CD14-positive monocyte (primary cell): ENCODE measurements at regions not wholly inside any gene's neighbourhood (a gene's known extent, or its start where the extent isn't known, plus 50 kb on each side); places are given as distances from the start of the nearest gene placed in this dataset.

ENCODE experiments used
- DNase-seq, 3 donors: peaks; one replicate each; pipeline ENCODE4 v3.0.0-alpha.2; 2011 to 2022
- H2AFZ ChIP-seq: 2 replicates; pipeline ENCODE4 v1.6.0; 2012; ENCODE audit warnings: mild to moderate bottlenecking, low read depth, low read length, inconsistent platforms; ENCODE audit not compliant: insufficient read depth, poor library complexity, severe bottlenecking
- H3K27ac ChIP-seq, 2 donors: 1 replicate in 1 of 2; 2 replicates in 1 of 2; pipeline ENCODE4 v1.5.1; 2012 to 2013; ENCODE audit warnings: low read length in 2 of 2, control low read depth in 1 of 2, inconsistent platforms in 1 of 2, low read depth in 1 of 2, mild to moderate bottlenecking in 1 of 2
- H3K27me3 ChIP-seq, 2 donors: one replicate each; pipeline versions ENCODE4 v1.6.0 to v1.6.1; 2011 to 2013; ENCODE audit warnings: low read length in 2 of 2; ENCODE audit not compliant: control insufficient read depth in 2 of 2, insufficient read depth in 2 of 2
- H3K36me3 ChIP-seq, 2 donors: replicated peaks in 1 of 2; 1 replicate in 1 of 2; 2 replicates in 1 of 2; pipeline versions ENCODE4 v1.5.1 to v1.6.1; 2012 to 2013; ENCODE audit warnings: low read length in 2 of 2, control low read depth in 1 of 2, inconsistent platforms in 1 of 2, mild to moderate bottlenecking in 1 of 2; ENCODE audit not compliant: insufficient read depth in 2 of 2, control insufficient read depth in 1 of 2
- H3K4me1 ChIP-seq, 2 donors: 1 replicate in 1 of 2; 2 replicates in 1 of 2; pipeline versions ENCODE4 v1.5.1 to v1.6.1; 2012 to 2013; ENCODE audit warnings: low read length in 2 of 2, control low read depth in 1 of 2, inconsistent platforms in 1 of 2, mild to moderate bottlenecking in 1 of 2, moderate library complexity in 1 of 2; ENCODE audit not compliant: insufficient read depth in 2 of 2, control insufficient read depth in 1 of 2
- H3K4me2 ChIP-seq: replicated peaks from 2 replicates; pipeline ENCODE3; 2012; ENCODE audit warnings: low read length, moderate library complexity, mild to moderate bottlenecking; ENCODE audit not compliant: poor library complexity, severe bottlenecking; ENCODE audit errors: extremely low read depth
- H3K4me3 ChIP-seq, 3 experiments: fragments of 200-600 bp in 1 of 3; sonication (generic) in 1 of 3; replicated peaks in 1 of 3; 1 replicate in 2 of 3; 2 replicates in 1 of 3; pipeline ENCODE4 v1.5.1; 2011 to 2013; ENCODE audit warnings: low read length in 3 of 3, mild to moderate bottlenecking in 3 of 3, control low read depth in 2 of 3, low read depth in 2 of 3, inconsistent platforms in 1 of 3, moderate library complexity in 1 of 3
- H3K79me2 ChIP-seq: 2 replicates; pipeline ENCODE4 v1.6.0; 2012; ENCODE audit warnings: mild to moderate bottlenecking, control low read depth, inconsistent platforms, low read length, moderate library complexity; ENCODE audit not compliant: insufficient read depth
- H3K9ac ChIP-seq: 2 replicates; pipeline ENCODE4 v1.6.0; 2017; ENCODE audit warnings: low read length, mild to moderate bottlenecking; ENCODE audit not compliant: insufficient read depth, poor library complexity, severe bottlenecking
- H3K9me3 ChIP-seq, 2 donors: replicated peaks in 1 of 2; 1 replicate in 1 of 2; 2 replicates in 1 of 2; pipeline versions ENCODE4 v1.5.1 to v1.6.1; 2012 to 2013; ENCODE audit warnings: low read length in 2 of 2, control low read depth in 1 of 2; ENCODE audit not compliant: control insufficient read depth in 1 of 2, insufficient read depth in 1 of 2
- H4K20me1 ChIP-seq: 2 replicates; pipeline ENCODE4 v1.6.0; 2012; ENCODE audit warnings: mild to moderate bottlenecking, low read length, control low read depth, moderate library complexity; ENCODE audit not compliant: insufficient read depth
- H3K27ac Mint-ChIP-seq, 7 donors: one replicate each; pipeline ENCODE4 v1.8.0; 2020; ENCODE audit warnings: mild to moderate bottlenecking in 7 of 7, mixed read lengths in 7 of 7, moderate library complexity in 6 of 7, inconsistent platforms in 2 of 7
- H3K27me3 Mint-ChIP-seq, 3 donors: one replicate each; pipeline ENCODE4 v1.8.0; 2021 to 2022; ENCODE audit warnings: low read depth in 3 of 3, mild to moderate bottlenecking in 3 of 3, mixed read lengths in 3 of 3, moderate library complexity in 3 of 3, inconsistent platforms in 1 of 3
- H3K36me3 Mint-ChIP-seq, 2 donors: one replicate each; pipeline ENCODE4 v1.8.0; 2020; ENCODE audit warnings: mixed read lengths in 2 of 2, inconsistent platforms in 1 of 2, mild to moderate bottlenecking in 1 of 2
- H3K4me1 Mint-ChIP-seq: one replicate; pipeline ENCODE4 v1.8.0; 2020; ENCODE audit warnings: mild to moderate bottlenecking, mixed read lengths
- H3K4me3 Mint-ChIP-seq, 2 donors: one replicate each; pipeline ENCODE4 v1.8.0; 2020; ENCODE audit warnings: mild to moderate bottlenecking in 2 of 2, mixed read lengths in 2 of 2, moderate library complexity in 1 of 2
- H3K9me3 Mint-ChIP-seq, 7 donors: one replicate each; pipeline ENCODE4 v1.8.0; 2020 to 2022; ENCODE audit warnings: mixed read lengths in 7 of 7, mild to moderate bottlenecking in 6 of 7, moderate library complexity in 6 of 7, inconsistent platforms in 2 of 7
- WGBS: methylation state at CpG from one replicate; pipeline ENCODE4 v1.1.5; 2013; ENCODE audit warnings: missing lambda C conversion rate; ENCODE audit not compliant: insufficient coverage; 5-methylcytosine and 5-hydroxymethylcytosine counted together
- intact Hi-C, 2 donors: fragments of 100-400 bp; cut with micrococcal nuclease; formaldehyde crosslinking; loops; one replicate each; pipeline versions ENCODE4 v1.15.0 to v1.15.1; 2023
- TF ChIP-seq, protein P1 (sequence below): fragments of 200-600 bp; IDR thresholded peaks from one replicate; pipeline ENCODE4 v1.8.0; 2022; ENCODE audit warnings: antibody characterized with exemption, mild to moderate bottlenecking

DNA sequence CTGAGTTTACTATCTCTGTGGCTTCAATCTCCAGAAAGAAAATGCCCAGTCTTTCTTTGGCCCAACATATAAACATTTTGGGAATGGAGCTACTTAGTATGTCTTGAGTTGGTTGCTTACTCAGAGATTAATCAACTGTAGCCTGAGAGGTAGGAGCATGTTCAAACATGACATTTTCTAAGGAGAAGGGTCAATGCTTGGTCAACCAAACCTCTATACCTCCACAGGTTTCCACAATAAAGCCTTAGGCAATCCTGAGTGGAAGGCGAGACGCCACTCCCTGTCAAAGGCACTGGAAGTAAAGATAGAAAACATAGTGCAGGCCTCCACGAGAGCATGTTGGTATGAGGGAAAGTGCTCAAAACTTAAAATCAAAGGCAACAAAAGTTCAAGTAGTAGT is 411.4 kb downstream of the KCTD16 start:
- Histone ChIP-seq H3K4me2 (no peak overlapping the region), H3K79me2 (no peaks in the 10 kb centered on the region), H4K20me1 (no peaks in the 10 kb centered on the region), H3K4me1 (no peaks in the 10 kb centered on the region), H2AFZ (no peak overlapping the region), H3K9me3 (peaks cover 10% of the 10 kb centered on the region in 2 donors), H3K27me3 (no peaks in the 10 kb centered on the region), H3K36me3 (no peaks in the 10 kb centered on the region), H3K9ac (no peak overlapping the region), H3K27ac (no peak overlapping the region), H3K4me3 (no peak overlapping the region)
- H3K4me1 Mint-ChIP-seq = no peaks in the 10 kb centered on the region
- H3K4me3 Mint-ChIP-seq = no peak overlapping the region
- H3K27ac Mint-ChIP-seq = no peak overlapping the region
- no peaks in the 10 kb centered on the region for H3K27me3 Mint-ChIP-seq
- peaks cover 0 to 18% (median 8%) of the 10 kb centered on the region in 7 donors for H3K9me3 Mint-ChIP-seq
- DNase-seq = no peak
- intact Hi-C loops = no loop called here
- 90% methylated on average over 2 of the region's 3 CpGs for WGBS
- H3K36me3 Mint-ChIP-seq = no peaks in the 10 kb centered on the region
- TF ChIP-seq, protein P1, sequence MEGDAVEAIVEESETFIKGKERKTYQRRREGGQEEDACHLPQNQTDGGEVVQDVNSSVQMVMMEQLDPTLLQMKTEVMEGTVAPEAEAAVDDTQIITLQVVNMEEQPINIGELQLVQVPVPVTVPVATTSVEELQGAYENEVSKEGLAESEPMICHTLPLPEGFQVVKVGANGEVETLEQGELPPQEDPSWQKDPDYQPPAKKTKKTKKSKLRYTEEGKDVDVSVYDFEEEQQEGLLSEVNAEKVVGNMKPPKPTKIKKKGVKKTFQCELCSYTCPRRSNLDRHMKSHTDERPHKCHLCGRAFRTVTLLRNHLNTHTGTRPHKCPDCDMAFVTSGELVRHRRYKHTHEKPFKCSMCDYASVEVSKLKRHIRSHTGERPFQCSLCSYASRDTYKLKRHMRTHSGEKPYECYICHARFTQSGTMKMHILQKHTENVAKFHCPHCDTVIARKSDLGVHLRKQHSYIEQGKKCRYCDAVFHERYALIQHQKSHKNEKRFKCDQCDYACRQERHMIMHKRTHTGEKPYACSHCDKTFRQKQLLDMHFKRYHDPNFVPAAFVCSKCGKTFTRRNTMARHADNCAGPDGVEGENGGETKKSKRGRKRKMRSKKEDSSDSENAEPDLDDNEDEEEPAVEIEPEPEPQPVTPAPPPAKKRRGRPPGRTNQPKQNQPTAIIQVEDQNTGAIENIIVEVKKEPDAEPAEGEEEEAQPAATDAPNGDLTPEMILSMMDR = no peak

DNA sequence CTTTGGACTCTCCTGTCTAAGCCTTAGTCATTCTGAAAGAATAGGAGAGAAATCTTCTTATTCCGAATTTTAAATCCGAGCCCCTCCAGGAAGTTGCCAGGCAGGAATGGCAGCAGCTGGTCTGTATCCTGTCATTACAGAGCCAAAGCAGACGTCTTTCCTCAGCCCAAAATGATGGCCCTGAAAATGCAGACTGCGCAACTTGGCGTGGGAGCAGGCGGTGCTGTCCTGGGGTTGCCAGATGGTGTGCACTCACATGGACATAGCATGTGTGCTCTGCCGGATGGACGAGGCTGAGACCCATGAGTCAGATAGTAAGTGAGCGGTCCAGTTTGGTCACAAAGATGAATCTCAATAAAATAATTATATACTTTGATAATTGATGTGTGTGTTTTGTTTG is 410.4 kb downstream of the KCTD16 start:
- TF ChIP-seq, protein P1 = no peak
- H3K4me3 ChIP-seq = no peak overlapping the region
- H3K9me3 Mint-ChIP-seq = peaks cover 0 to 18% (median 8%) of the 10 kb centered on the region in 7 donors
- no peaks in the 10 kb centered on the region for H3K27me3 Mint-ChIP-seq
- 97% methylated on average over 3 of the region's 9 CpGs for WGBS
- H3K27ac Mint-ChIP-seq = no peak overlapping the region
- no peaks in the 10 kb centered on the region for H3K4me1 Mint-ChIP-seq
- H3K9me3 ChIP-seq = peaks cover 10% of the 10 kb centered on the region in 2 donors
- no peak overlapping the region for H2AFZ ChIP-seq
- no peak for DNase-seq
- H3K4me3 Mint-ChIP-seq = no peak overlapping the region
- no peak overlapping the region for H3K27ac ChIP-seq
- no peak overlapping the region for H3K4me2 ChIP-seq
- no peaks in the 10 kb centered on the region for H3K36me3 Mint-ChIP-seq
- intact Hi-C loops = no loop called here
- H4K20me1 ChIP-seq = no peaks in the 10 kb centered on the region
- H3K9ac ChIP-seq = no peak overlapping the region
- H3K4me1 ChIP-seq = no peaks in the 10 kb centered on the region
- no peaks in the 10 kb centered on the region for H3K36me3 ChIP-seq
- H3K79me2 ChIP-seq = no peaks in the 10 kb centered on the region
- H3K27me3 ChIP-seq = no peaks in the 10 kb centered on the region
